ENCODE measurements at regions not wholly inside any gene's neighbourhood (a gene's known extent, or its start where the extent isn't known, plus 50 kb on each side); places are given as distances from the start of the nearest gene placed in this dataset.
A peak's percentile ranks its signal among the peaks of the same experiment; 100 is the strongest.

GRCh38 chr5:110324876-110325275 is 401.6 kb downstream of the TMEM232 start:
- DNase-seq, result no peak

DNA sequence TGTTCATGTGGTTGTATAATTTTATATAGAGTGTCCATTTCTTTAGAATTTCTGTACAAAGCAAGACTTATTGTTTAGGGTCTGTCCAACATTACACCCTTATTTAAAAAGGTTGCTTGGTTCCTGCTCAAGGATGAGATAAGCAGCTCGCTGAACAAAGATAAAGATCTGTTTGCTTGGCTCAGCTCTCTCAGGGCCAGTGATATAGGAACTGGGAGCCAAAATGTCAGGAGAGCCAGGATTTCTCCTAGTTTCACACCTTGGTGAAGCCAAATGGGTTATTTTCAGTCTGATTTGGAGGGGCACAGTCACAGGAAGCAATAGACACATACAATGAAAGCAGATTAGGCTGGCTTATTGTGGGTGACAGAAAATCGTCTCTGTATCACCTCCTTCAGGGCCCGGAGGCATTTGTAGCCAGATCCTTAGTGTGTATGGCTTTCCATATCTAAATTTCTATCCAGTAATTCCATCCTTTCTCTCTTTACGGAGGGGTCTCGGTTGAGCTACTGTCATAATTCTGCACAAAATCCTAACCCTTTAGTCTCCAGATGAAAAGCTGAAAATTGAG is 396.4 kb downstream of the TMEM232 start:
- DNase-seq, result no peak

DNA sequence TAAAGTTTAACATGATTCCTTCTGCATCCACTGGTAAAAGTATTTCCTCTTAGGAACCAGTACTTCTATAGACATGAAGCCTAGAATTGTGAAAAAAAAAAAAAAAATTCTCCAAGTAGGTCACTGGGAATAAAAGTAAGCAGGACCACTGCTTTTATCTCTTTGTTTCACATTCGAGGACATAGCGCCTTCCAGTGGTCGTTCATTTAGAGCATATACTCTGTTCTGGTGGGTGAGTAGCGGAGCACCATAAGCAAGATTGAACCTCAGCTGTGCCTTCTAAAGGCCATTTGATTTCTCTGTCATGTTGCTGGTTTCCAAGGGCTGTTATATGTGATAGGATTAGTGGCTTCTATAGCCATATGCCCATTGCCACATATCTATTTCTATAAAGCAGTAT is 393.1 kb downstream of the TMEM232 start:
- DNase-seq, result no peak

GRCh38 chr5:110335361-110336066 is 391.0 kb downstream of the TMEM232 start:
- no peak for DNase-seq

DNA sequence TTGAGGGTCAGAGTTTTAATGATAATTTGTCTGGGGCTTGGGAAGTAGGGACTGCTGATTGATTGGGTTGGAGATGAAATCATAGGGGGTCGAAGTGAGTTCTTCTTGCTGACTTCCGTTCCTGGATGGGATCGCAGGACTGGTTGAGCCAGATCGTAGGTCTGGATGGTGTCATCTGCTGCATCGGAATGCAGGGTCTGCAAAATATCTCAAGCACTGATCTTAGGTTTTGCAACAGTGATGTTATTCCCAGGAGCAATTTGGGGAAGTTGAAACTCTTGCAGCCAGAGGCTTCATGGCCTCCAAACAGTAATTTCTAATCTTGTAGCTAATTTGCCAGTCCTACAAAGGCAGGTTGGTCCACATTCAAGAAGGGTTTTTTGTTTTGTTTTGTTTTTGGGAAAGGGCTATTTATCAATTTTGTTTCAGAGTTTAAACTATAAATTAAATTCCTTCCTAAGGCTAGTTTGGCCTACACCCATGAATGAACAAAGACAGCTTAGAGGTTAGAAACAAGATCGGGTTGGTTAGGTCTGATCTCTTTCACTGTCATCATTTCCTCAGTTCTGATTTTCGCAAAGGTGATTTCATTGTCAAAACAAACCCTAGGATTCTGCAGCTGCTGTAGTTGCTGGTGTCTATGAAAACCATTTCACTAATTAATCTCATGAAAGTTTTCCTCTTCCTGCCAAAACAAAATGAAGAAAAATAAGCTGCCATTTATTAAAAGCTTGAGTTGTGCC is 388.0 kb downstream of the TMEM232 start:
- no peak for DNase-seq

- no peak for DNase-seq
Observed at GRCh38 chr5:110339399-110339798, 387.1 kb downstream of the TMEM232 start.

GRCh38 chr5:110341836-110342235 is 384.6 kb downstream of the TMEM232 start:
- no peak for DNase-seq

DNA sequence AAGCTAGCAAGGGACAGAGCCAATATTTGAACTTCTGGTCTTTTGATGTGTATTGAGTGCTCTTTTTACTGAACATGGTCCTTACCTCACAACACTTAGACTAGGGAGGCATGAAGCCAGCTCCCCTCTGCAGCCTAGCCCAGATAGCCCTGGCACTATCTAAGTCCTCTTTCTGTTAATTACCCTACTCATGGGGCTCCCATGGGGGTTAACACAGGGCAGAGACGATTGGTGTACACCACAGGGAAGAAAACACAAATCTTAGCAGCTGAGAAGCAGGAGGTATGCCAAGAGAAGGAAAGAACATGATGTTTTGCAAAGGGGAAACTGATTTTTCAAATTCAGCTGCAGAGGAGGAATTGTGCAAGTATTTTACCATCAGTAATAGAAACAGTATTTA is 383.8 kb downstream of the TMEM232 start:
- no peak for DNase-seq

GRCh38 chr5:110343616-110344015 is 382.9 kb downstream of the TMEM232 start:
- DNase-seq, result no peak

- DNase-seq, result peak; percentile 91
Observed at GRCh38 chr5:110345623-110346022, 380.8 kb downstream of the TMEM232 start.

- no peak for DNase-seq
Observed at GRCh38 chr5:110346893-110347358, 379.5 kb downstream of the TMEM232 start.

DNA sequence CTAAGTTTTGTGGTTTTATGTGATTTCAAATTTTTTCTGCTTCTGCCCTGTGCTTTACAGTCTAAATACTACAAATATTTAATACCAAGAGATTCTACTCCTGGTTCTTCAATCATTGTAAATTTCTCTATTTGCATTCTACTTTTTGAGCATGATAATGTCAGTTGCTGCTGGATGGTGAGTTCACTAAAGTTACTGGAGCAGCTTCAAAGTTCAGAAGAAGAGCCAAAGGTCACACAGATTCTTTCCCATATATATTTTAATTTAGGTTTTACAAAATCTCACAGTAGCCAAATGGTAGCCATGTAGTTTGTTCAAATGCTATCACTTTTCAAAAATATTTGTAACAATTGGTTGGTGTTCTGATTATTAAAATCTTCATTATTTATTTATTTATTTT is 378.7 kb downstream of the TMEM232 start:
- no peak for DNase-seq

- no peak for DNase-seq
Observed at GRCh38 chr5:110351430-110351829, 375.0 kb downstream of the TMEM232 start.

DNA sequence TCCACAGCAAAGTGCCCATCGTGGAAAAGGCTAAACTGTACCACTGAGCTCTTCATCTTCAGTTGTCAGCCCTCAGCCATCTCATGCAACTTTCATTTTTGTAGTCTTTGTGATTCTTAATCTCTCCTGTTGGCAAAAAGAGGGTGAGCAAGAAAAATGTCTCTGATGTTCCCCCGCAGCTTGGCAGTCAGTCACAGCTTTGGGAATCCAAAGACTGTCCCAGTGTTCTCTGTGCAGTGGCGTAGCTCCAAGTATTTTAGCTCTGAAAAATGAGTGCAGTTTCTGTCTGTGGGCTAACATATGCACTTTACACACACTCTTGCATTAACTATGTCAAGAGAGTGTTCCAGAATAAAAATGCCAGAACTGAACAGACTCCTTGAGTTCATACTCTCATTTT is 372.2 kb downstream of the TMEM232 start:
- peak; percentile 74 for DNase-seq

DNA sequence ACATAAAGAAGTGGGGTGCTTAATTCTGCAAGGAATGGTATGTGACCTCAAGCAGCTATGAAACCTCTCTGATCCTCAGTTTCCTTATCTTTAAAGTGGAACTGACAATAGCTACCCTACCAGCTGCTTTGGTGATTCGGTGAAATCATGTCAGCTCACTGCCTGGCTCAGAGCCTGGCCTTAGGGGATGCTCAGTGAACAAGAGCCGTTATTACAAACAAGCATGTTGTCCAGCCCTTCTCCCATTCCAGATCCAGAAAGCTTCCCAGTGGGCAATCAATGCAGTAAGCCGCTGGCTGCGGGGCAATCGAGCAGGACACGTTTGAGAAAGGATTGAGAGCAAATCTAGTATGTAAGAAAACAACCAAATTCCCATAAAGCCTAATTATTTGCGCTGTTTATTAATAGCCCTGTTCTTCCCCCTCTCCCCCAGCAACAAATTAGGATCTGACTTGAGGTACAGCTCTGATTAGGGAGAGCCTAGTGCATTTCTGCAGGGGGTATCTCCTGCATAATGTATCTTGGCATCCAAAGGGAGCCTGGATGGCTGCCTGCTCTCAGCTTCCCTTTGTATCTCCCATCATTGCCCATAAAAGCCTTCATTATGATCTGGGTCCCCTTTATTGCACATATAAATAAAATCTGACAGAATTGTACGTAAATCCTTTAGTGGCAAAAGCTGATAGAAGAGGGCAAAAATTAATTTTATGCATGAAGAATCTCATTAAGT is 371.4 kb downstream of the TMEM232 start:
- DNase-seq, result peak; percentile 76

GRCh38 chr5:110356677-110357076 is 369.8 kb downstream of the TMEM232 start:
- no peak for DNase-seq

GRCh38 chr5:110359221-110359620 is 367.2 kb downstream of the TMEM232 start:
- no peak for DNase-seq

- DNase-seq, result no peak
Observed at GRCh38 chr5:110361471-110361870, 365.0 kb downstream of the TMEM232 start.

DNA sequence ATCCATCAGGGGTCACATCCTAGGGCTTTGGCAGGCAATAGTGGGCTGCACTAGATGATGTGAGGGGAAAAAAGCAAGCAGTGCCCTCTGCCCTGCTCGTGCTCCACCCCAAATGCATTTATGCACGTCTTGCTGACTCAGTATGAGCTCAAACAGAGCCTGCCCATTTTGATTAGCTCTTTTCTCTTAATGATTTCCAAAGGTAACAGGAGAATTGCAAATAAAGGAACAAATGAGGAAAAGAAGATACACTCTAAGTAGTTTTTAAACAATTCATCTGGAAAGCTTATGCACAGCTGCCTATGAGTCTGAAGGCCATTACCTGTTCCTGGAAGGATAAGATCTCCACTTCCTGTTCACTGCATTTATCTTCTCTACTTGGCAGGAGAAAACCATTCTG is 364.2 kb downstream of the TMEM232 start:
- no peak for DNase-seq

DNA sequence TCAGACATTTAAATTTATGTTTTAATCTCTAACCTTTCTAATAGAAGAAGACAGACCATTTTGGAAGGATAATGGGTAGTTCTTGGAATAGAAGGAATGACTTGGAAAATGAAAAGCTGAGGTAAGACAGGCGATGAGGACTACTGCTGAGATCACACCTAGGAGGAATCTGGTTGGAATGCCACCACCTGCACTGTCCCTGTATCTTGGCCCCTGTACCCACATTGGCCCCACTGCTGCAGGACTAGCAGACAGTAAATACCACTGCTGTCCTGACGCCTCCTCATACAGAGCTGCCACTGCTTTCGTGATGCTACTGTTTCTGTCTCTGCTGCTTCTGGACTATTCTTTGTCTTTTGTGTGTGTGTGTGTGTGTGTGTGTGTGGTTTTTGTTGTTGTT is 359.8 kb downstream of the TMEM232 start:
- DNase-seq, result no peak
